ENCODE measurements at regions not wholly inside any gene's neighbourhood (a gene's known extent, or its start where the extent isn't known, plus 50 kb on each side); places are given as distances from the start of the nearest gene placed in this dataset.

DNA sequence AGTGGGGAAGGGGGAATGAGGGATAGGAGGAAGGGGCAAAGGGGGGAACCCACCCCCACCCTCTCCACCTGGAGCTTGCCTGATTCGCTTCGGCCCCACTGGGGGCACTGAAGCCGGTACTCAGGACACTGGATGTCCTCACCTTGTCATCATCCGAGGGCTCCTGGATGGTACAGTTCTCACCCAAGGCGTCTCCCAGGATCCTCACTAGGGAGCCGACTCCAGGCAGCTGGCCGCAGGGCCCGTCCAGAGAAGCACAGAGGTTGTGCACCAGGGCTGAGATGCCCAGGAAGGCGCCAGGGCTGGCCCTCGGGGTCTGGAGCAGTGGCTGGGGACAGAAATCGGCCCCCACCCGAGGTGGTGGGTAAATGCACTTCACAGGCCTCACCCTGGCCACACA, 92.3 kb downstream of the LITAF start:
- TF ChIP-seq, protein P1, sequence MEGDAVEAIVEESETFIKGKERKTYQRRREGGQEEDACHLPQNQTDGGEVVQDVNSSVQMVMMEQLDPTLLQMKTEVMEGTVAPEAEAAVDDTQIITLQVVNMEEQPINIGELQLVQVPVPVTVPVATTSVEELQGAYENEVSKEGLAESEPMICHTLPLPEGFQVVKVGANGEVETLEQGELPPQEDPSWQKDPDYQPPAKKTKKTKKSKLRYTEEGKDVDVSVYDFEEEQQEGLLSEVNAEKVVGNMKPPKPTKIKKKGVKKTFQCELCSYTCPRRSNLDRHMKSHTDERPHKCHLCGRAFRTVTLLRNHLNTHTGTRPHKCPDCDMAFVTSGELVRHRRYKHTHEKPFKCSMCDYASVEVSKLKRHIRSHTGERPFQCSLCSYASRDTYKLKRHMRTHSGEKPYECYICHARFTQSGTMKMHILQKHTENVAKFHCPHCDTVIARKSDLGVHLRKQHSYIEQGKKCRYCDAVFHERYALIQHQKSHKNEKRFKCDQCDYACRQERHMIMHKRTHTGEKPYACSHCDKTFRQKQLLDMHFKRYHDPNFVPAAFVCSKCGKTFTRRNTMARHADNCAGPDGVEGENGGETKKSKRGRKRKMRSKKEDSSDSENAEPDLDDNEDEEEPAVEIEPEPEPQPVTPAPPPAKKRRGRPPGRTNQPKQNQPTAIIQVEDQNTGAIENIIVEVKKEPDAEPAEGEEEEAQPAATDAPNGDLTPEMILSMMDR (IDR thresholded peaks at IDR 0.05; ENCODE audit: low read depth, low read length), result no peak
- no peak for DNase-seq (ENCODE audit: low read depth in 2 of 2)

GRCh38 chr16:11495066-11495407, 91.7 kb downstream of the LITAF start:
- DNase-seq (ENCODE audit: low read depth in 2 of 2), result no peak
- TF ChIP-seq, protein P1 (IDR thresholded peaks at IDR 0.05; ENCODE audit: low read depth, low read length), result no peak
- no peak overlapping the region for H3K4me3 ChIP-seq (replicated peaks in 1 of 2; ENCODE audit: low read depth in 2 of 2, low read length in 2 of 2)

More for the DNA sequence above, 92.3 kb downstream of the LITAF start:
- H3K4me3 ChIP-seq (replicated peaks in 1 of 2; ENCODE audit: low read depth in 2 of 2, low read length in 2 of 2), result no peak overlapping the region

All from cardiac fibroblast (primary cell).